ENCODE measurements at regions not wholly inside any gene's neighbourhood (a gene's known extent, or its start where the extent isn't known, plus 50 kb on each side); places are given as distances from the start of the nearest gene placed in this dataset.

DNA sequence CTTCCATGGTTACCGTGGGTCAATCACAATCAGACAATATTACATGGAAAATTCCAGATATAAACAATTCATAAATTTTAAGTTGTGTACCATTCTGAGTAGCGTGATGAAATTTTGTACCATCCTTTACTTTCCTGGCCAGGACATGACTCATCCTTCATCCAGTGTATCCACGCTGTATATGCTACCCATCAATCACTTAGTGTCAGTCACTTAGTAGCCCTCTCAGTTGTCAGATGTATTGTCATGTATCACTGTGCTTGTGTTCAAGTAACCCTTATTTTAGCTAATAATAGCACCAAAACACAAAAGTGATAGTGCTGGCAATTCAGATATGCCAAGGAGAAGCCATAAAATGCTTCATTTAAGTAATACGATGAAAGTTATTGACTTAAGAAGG lies 282.6 kb downstream of the CPS1 start:
- TF ChIP-seq, protein P1, sequence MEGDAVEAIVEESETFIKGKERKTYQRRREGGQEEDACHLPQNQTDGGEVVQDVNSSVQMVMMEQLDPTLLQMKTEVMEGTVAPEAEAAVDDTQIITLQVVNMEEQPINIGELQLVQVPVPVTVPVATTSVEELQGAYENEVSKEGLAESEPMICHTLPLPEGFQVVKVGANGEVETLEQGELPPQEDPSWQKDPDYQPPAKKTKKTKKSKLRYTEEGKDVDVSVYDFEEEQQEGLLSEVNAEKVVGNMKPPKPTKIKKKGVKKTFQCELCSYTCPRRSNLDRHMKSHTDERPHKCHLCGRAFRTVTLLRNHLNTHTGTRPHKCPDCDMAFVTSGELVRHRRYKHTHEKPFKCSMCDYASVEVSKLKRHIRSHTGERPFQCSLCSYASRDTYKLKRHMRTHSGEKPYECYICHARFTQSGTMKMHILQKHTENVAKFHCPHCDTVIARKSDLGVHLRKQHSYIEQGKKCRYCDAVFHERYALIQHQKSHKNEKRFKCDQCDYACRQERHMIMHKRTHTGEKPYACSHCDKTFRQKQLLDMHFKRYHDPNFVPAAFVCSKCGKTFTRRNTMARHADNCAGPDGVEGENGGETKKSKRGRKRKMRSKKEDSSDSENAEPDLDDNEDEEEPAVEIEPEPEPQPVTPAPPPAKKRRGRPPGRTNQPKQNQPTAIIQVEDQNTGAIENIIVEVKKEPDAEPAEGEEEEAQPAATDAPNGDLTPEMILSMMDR (IDR thresholded peaks at IDR 0.05; ENCODE audit: low read depth, low read length, poor library complexity, severe bottlenecking): no peak
- no peak for TF ChIP-seq EZH2phosphoT487 (IDR thresholded peaks at IDR 0.05; ENCODE audit: borderline replicate concordance, low read length)
